Cardiac septum (tissue), 1 donor: ENCODE measurements at regions not wholly inside any gene's neighbourhood (a gene's known extent, or its start where the extent isn't known, plus 50 kb on each side); places are given as distances from the start of the nearest gene placed in this dataset.
"Not testable (repeated sequence)": the region's sequence is repeated elsewhere in the genome, so short reads cannot be mapped to it uniquely, and the experiment has no call there.

ENCODE experiments used
- DNase-seq: peaks from one replicate; pipeline ENCODE4 v3.0.0-alpha.2; 2020; ENCODE audit warnings: low spot score
- intact Hi-C: fragments of 100-400 bp; cut with DNase I; formaldehyde crosslinking; loops from one replicate; pipeline ENCODE4 v1.14.0; 2022
- donor health status: DM: no; HTN: no; CAD: no.

DNA sequence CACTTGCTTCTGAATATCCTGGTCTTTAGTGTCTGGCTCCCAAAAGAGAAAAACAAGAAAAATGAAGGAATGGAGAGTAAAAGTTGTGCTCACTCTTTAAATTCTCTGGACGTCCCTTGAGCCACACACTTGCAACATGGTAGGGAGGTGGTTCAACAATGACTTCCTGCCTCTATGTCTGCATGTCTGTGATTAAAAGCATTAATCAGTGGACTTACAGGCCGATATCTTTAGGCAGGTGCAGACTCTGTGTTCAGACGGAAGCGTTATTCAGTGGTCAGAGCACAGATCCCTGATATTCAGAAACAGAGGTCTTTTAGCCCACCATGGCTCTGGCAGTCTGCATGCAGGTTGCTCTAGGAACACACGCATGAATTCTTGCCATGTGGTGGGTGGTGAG lies 1920.0 kb upstream of the RAG2 start:
- intact Hi-C loops, result no loop called here
- no peak for DNase-seq

GRCh38 chr11:38512830-38513229 lies 1914.8 kb upstream of the RAG2 start:
- DNase-seq, intact Hi-C loops: not testable (repeated sequence)

DNA sequence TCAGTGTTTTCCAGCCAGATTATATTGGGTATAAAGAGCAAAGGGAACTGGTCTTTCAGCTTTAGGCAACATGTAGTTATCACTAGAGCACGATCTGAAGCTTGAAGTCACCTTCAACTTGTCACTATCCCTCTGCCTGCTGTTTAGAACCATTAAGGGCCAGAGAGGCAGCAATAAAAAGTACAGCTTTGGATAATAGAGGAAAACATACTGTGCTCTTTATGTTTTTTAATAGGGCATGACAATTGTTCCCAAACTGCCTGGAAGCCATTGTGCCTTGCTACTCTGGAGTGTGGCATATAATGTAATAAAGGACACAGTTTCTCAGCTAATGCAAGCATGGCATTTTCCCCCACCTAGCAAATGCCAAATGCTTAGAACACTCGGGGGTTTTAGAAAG lies 1912.0 kb upstream of the RAG2 start:
- intact Hi-C loops, result no loop called here
- no peak for DNase-seq

GRCh38 chr11:38503876-38504275 lies 1905.8 kb upstream of the RAG2 start:
- intact Hi-C loops, result no loop called here
- no peak for DNase-seq

DNA sequence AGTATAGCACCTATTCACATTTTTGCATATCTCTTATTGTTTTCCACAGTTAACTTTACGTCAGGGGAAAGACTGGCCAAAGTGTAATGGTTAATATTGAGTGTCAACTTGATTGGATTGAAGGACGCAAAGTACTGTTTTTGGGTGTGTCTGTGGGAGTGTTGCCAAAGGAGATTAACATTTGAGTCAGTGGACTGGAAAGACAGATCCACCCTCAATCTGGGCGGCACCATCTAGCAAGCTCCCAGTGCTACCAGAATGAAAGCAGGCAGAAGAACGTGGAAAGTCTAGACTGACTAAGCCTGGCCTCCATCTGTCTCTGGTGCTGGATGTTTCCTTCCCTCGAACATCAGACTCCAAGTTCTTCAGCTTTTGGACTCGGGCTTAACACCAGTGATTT lies 1900.7 kb upstream of the RAG2 start:
- no peak for DNase-seq
- intact Hi-C loops, result no loop called here

DNA sequence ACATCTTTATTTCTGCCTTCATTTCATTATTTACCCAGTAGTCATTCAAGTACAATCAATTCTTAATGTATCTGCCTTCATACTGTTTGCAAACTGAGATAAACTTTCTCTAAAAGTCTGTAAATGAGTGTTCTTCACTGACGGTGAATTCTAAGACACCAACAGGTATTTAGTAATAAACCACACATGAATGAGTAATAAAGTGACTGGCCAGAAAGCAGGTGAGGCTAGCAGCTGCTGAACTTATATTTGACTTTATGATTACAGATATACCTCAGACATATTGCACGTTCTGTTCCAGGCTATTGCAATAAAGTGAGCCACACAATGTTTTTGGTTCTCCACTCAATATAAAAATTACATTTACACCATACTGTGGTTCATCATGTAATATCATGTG lies 1894.0 kb upstream of the RAG2 start:
- intact Hi-C loops, result no loop called here
- DNase-seq, result no peak

- DNase-seq, result no peak
- intact Hi-C loops, result no loop called here
These were observed 1883.4 kb upstream of the RAG2 start for GRCh38 chr11:38481391-38481790.

DNA sequence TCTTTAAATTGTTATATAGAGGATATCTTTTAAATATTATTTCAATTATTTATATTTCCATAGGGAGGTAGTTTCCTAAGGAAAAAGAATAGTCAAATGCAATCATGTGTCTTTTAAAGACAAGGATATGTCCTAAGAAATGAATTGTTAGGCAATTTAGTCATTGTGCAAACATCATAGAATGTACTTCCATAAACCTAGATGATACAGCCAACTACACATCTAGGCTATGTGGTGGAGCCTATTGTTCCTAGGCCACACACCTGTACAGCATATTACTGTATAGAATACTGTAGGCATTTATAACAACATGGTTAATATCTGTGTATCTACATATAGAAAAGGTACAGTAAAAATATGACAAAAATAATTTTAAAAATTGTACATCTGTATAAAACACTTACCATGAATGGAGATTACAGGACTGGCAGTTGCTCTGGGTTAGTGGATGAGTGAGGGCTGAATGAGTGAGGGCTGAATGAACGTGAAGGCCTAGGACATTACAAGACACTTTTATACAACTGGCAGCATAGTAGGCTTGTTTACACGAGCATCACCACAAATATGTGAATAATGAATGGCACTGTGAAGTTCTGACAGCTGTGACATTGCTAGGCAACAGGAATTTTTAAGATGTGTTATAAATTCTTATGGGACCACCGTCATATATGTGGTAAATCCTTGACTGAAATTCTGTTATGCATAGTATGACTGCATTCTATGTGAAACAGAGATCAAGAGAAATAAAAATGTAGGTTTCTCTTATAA lies 1879.0 kb upstream of the RAG2 start:
- DNase-seq, result no peak
- intact Hi-C loops, result no loop called here

DNA sequence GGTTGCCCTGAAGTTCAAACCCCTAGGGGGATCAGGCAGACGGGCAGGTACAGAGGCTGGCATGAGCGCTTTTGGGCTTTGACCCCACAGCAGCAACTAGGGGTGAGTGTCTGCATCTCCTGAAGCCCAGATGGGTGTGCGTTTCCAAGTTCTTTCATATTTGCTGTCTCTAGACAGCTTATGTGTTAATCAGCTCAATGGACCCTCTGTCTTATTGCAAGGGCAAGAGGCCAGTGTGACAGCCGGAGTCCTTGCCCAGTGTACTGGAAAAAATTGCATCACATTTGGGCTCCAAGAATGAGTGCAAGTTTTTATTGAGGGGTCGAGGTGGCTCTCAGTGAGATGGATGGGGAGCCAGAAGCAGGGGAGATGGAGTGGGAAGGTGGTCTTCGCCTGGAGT lies 1863.7 kb upstream of the RAG2 start:
- no peak for DNase-seq
- intact Hi-C loops, result no loop called here

DNA sequence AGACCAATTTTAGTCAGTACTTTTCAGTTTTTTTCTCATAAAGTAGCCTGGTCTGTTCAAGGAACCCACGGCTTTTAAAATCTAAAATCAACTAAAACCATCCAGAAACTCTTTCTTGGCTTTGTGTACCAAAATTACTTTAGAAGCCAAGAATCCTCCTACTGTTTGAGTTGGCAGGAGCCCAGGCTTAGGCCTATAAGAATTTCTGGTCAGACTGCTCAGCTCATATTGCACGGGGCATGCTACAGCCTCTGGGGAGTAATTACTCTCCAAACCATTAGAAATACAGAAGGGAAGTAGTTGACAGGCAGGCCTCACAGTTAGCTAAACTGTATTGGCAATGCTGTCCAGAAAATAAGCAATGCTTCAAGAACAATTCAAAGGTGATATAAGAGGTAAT lies 1862.9 kb upstream of the RAG2 start:
- intact Hi-C loops, result no loop called here
- no peak for DNase-seq

GRCh38 chr11:38460429-38460828 lies 1862.4 kb upstream of the RAG2 start:
- intact Hi-C loops, result no loop called here
- no peak for DNase-seq

DNA sequence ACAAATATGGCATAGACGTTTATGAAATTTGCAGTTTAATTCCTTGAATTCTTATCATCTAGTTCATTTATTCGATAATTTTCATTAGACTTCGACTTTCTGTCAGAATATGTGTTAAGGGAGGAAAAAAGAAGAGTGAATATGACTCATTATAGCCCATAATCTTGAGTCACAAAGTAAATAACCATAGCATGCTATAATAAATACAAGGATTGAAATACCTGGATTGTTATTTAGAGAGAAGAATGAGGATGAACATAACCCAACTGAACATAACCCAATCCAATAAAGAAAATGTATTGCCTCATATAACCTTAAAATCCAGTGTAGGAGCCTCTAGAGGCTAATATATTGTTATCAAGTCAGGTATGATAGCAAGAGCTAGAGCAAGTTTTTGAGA lies 1858.3 kb upstream of the RAG2 start:
- DNase-seq, result no peak
- intact Hi-C loops, result no loop called here

DNA sequence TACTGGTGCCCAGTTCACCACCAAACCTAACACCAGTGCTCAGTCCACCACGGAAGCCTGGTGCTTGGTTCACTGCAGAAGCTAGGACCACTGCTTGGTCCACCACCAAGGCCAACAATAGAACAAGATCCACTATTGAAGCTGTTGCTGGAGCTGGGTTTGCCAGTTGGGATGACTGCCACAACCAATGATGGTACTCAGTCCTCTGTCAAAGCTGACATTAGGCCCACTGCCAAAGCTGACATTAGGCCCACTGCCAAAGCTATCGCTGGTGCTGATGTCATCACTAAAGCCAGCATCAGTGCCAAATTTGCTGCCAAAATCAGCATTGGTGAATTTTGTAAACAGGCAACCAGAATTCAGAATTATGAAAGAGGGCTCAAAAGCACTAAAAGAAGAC lies 1850.2 kb upstream of the RAG2 start:
- intact Hi-C loops, result no loop called here
- no peak for DNase-seq

- DNase-seq, result no peak
These were observed 1848.3 kb upstream of the RAG2 start for GRCh38 chr11:38446336-38446735.

GRCh38 chr11:38438091-38438490 lies 1840.1 kb upstream of the RAG2 start:
- DNase-seq, result no peak
- intact Hi-C loops, result no loop called here

More at GRCh38 chr11:38446336-38446735, 1848.3 kb upstream of the RAG2 start:
- intact Hi-C loops, result no loop called here

DNA sequence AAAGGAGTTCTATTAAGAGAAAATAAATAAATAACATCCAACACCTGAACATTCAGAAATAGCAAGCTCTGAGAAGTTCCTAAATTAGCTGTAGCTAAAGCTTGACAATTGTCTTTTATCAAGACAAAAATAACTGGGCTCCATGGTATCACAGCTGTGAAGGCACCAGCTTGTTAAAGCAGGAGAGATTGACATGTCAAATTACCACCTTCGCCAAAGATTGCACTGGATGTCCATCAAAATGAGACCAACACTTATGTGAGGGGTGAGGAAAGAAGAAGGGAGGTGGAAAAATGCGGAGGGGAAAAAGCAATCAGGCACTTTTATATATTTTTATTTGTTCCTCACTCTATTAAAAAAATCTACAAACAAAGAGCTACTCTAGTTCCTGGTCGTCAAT lies 1827.5 kb upstream of the RAG2 start:
- DNase-seq, result no peak
- intact Hi-C loops, result no loop called here

DNA sequence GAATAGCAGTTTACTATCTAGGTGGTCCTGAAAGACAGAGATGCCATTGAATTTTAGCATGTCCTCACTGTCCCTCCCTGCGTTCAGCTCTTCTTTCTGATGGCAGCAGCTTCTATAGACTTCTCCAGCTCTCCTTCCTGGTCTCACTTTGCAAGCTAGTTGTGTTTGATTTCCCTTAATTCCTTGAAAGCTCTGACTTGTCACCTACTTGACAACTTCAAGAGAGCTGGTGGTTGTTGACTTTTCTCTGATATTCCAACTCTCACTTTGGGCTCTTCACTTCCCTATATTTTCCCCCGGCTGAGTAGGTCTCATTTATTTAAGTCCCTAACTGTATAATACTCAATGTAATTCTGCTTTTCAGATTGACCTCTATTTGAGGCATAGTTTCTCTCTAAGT lies 1825.0 kb upstream of the RAG2 start:
- DNase-seq, result no peak
- intact Hi-C loops, result no loop called here

GRCh38 chr11:38416141-38416540 lies 1818.1 kb upstream of the RAG2 start:
- no peak for DNase-seq
- intact Hi-C loops, result no loop called here

DNA sequence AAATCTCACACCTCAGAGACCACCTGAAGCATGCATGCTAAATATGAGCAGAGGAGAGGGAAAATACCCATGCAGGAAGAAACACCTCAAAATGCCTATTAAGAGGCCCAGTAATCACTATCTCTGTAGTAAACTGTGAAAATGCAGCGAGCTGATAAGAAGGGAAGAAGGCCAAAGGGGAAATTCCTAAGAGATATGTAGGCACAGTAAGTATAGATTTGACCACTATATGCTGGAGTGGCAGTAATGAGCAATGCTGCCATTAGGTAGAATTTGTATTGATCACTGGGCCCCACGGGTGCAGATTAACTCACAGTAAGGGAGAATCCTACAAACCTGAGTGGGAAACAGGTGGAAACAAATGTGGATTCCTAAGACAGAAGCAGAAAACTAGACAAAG lies 1813.1 kb upstream of the RAG2 start:
- intact Hi-C loops, result no loop called here
- no peak for DNase-seq

- DNase-seq, result no peak
These were observed 1804.0 kb upstream of the RAG2 start for GRCh38 chr11:38402063-38402462.

DNA sequence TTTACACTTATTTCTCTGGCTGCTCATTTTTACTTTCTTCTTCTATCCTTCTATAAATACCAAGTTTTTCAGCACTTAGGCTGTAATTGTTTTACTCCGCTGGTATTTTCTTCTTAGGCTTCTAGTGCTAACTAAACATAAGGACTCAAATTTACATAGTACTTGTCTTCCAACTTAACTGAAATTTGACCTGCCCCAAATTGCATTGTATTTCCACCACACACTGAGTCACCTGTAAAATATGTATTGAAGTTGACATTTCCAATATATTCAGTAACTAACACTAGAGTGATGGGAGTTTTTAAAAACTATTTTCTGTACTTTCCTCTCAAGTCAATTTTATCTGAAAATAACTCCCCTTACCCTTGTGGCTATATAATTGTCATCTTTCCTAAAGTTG lies 1794.1 kb upstream of the RAG2 start:
- no peak for DNase-seq
- intact Hi-C loops, result no loop called here

More at GRCh38 chr11:38402063-38402462, 1804.0 kb upstream of the RAG2 start:
- intact Hi-C loops, result no loop called here

GRCh38 chr11:38384568-38384967 lies 1786.5 kb upstream of the RAG2 start:
- intact Hi-C loops, result no loop called here
- DNase-seq, result no peak
